K562 (cell line): ENCODE measurements at regions not wholly inside any gene's neighbourhood (a gene's known extent, or its start where the extent isn't known, plus 50 kb on each side); places are given as distances from the start of the nearest gene placed in this dataset.

ENCODE experiments used
- ATAC-seq: fragments of 200-7000 bp; cut with Tn5 transposase; 3 replicates; pipeline ENCODE4 v1.9.1; 2020; ENCODE audit warnings: moderate library complexity
- BruUV-seq: library from RNA; stranded (reverse); fragments of 400-500 nt; replicated peaks from 2 replicates; lab custom pipeline; 2021; lab: Mats Ljungman, UMichigan
- CTCF ChIA-PET: fragments of 300-600 bp; formaldehyde crosslinking; extraction: SDS; loops from one replicate; lab custom pipeline; 2021; ENCODE audit warnings: low intra/inter-chr PET ratio; lab: Yijun Ruan, JAX
- POLR2A ChIA-PET: fragments of 300-600, 350-650 bp; sonication (Branson Sonifier 250); formaldehyde crosslinking; extraction: SDS; loops from one replicate; lab custom pipeline; 2021; ENCODE audit warnings: antibody characterized with exemption, inconsistent platforms; lab: Yijun Ruan, JAX
- DNase-seq, 4 experiments: peaks; one replicate each; pipeline versions ENCODE4 v3.0.0 to v3.0.0-alpha.2; 2011 to 2018; ENCODE audit warnings: low spot score in 3 of 4, mixed read lengths in 3 of 4; ENCODE audit errors: extremely low read depth in 1 of 4
- FAIRE-seq: peaks from 2 replicates; lab custom pipeline; 2011; peaks lifted over from hg19 to GRCh38; lab: Jason Lieb, UNC
- H2AFZ ChIP-seq: 2 replicates; pipeline ENCODE4 v1.6.0; 2011; ENCODE audit warnings: low read depth, low read length, control low read depth, inconsistent platforms
- H3K27ac ChIP-seq: fragments of 200-600 bp; 3 replicates; pipeline ENCODE4 v1.8.0; 2011; ENCODE audit warnings: low read depth, mild to moderate bottlenecking, control low read depth, inconsistent platforms, low read length, moderate library complexity, mixed read lengths; ENCODE audit errors: extremely low read depth
- H3K27me3 ChIP-seq, 2 experiments: fragments of 300-600 bp in 1 of 2; 2 replicates in 1 of 2; 3 replicates in 1 of 2; pipeline versions ENCODE4 v1.6.0 to v1.8.0; 2011; ENCODE audit warnings: inconsistent platforms in 2 of 2, low read length in 2 of 2, mild to moderate bottlenecking in 1 of 2, mixed read lengths in 1 of 2, moderate library complexity in 1 of 2; ENCODE audit not compliant: control insufficient read depth in 2 of 2, insufficient read depth in 2 of 2
- H3K36me3 ChIP-seq: fragments of 300-600 bp; 3 replicates; pipeline ENCODE4 v1.8.0; 2011; ENCODE audit warnings: mild to moderate bottlenecking, low read length, inconsistent platforms; ENCODE audit not compliant: control insufficient read depth, insufficient read depth
- H3K4me1 ChIP-seq, 2 experiments: fragments of 200-600 bp in 1 of 2; replicated peaks in 1 of 2; 2 replicates in 1 of 2; 3 replicates in 1 of 2; pipeline versions ENCODE4 v1.5.1 to v1.8.0; 2011; ENCODE audit warnings: inconsistent platforms in 2 of 2, low read length in 2 of 2, mild to moderate bottlenecking in 1 of 2, mixed read lengths in 1 of 2, moderate library complexity in 1 of 2; ENCODE audit not compliant: control insufficient read depth in 2 of 2, insufficient read depth in 2 of 2
- H3K4me2 ChIP-seq: 2 replicates; pipeline ENCODE4 v1.6.1; 2011; ENCODE audit warnings: low read length, control low read depth, inconsistent platforms, mixed read lengths; ENCODE audit not compliant: insufficient read depth
- H3K4me3 ChIP-seq: fragments of 200-600 bp; sonication (generic), shearing (Covaris generic); 2 replicates; pipeline ENCODE4 v1.5.1; 2016; ENCODE audit warnings: control low read depth, inconsistent platforms
- H3K79me2 ChIP-seq: fragments of 200-600 bp; 3 replicates; pipeline ENCODE4 v1.8.0; 2011; ENCODE audit warnings: low read length, inconsistent platforms; ENCODE audit not compliant: control insufficient read depth, insufficient read depth
- H3K9ac ChIP-seq, 2 experiments: 2 replicates each; pipeline versions ENCODE4 v1.6.0 to v1.6.1; 2011; ENCODE audit warnings: low read depth in 2 of 2, low read length in 2 of 2, control low read depth in 1 of 2, inconsistent platforms in 1 of 2, mild to moderate bottlenecking in 1 of 2, mixed read lengths in 1 of 2; ENCODE audit not compliant: insufficient read depth in 1 of 2
- H3K9me1 ChIP-seq: one replicate; pipeline ENCODE4 v1.6.0; 2011; ENCODE audit warnings: inconsistent platforms, mild to moderate bottlenecking, low read length, moderate library complexity; ENCODE audit not compliant: control insufficient read depth, insufficient read depth
- H3K9me3 ChIP-seq: replicated peaks from 2 replicates; pipeline ENCODE4 v1.5.1; 2011; ENCODE audit warnings: low read depth, low read length, inconsistent platforms; ENCODE audit not compliant: control insufficient read depth, insufficient read depth
- H4K20me1 ChIP-seq: replicated peaks from 2 replicates; pipeline ENCODE4 v1.6.1; 2011; ENCODE audit warnings: low read length, inconsistent platforms, mixed read lengths; ENCODE audit not compliant: control insufficient read depth, insufficient read depth
- CBX3 ChIP-seq, 2 experiments: IDR thresholded peaks; 1 replicate in 1 of 2; 2 replicates in 1 of 2; pipeline ENCODE4 v1.6.1; 2012; ENCODE audit warnings: inconsistent platforms in 2 of 2, low read length in 2 of 2, borderline replicate concordance in 1 of 2, control low read depth in 1 of 2
- CCAR2 ChIP-seq: fragments of 200-400 bp; formaldehyde crosslinking; IDR thresholded peaks from 2 replicates; pipeline ENCODE4 v1.6.1; 2017; ENCODE audit warnings: mild to moderate bottlenecking, low read depth, low read length
- DDX20 ChIP-seq: fragments of 450-650 bp; IDR thresholded peaks from 2 replicates; pipeline ENCODE4 v1.6.1; 2016; ENCODE audit warnings: missing genetic modification characterization, low read depth, mild to moderate bottlenecking, missing compliant biosample characterization, moderate library complexity
- ETV5 ChIP-seq: sonication (generic); formaldehyde crosslinking; IDR thresholded peaks from 2 replicates; pipeline ENCODE4 v1.4.0; 2020; ENCODE audit warnings: low read depth, mild to moderate bottlenecking, missing genetic modification reagents
- FOS ChIP-seq: IDR thresholded peaks from 3 replicates; pipeline ENCODE4 v1.6.1; 2011; ENCODE audit not compliant: insufficient read length; ENCODE audit errors: extremely low read depth
- LCOR ChIP-seq: sonication (generic); formaldehyde crosslinking; IDR thresholded peaks from 2 replicates; pipeline ENCODE4 v1.8.0; 2022; ENCODE audit warnings: mild to moderate bottlenecking, missing genetic modification reagents
- MXI1 ChIP-seq: IDR thresholded peaks from 2 replicates; pipeline ENCODE4 v1.6.1; 2011; ENCODE audit warnings: low read depth, mild to moderate bottlenecking, improper control_type of control experiment, low read length
- MYNN ChIP-seq, 2 experiments: sonication (generic); formaldehyde crosslinking in 1 of 2; IDR thresholded peaks; 2 replicates each; pipeline versions ENCODE4 v1.5.0 to v1.6.1; 2016 to 2020; ENCODE audit warnings: antibody characterized with exemption in 1 of 2, missing genetic modification reagents in 1 of 2
- RHOXF2B ChIP-seq: fragments of 250-450 bp; sonication (Bioruptor Pico); conservative IDR thresholded peaks from 2 replicates; pipeline ENCODE4 v1.5.1; 2021
- TEAD1 ChIP-seq, 2 experiments: fragments of 450-650 bp in 1 of 2; sonication (generic) in 1 of 2; formaldehyde crosslinking; IDR thresholded peaks; 2 replicates each; pipeline versions ENCODE4 v1.4.0 to v1.8.0; 2020 to 2022; ENCODE audit warnings: mild to moderate bottlenecking in 2 of 2, missing genetic modification reagents in 1 of 2
- ZNF134 ChIP-seq: fragments of 250-450 bp; sonication (Bioruptor Pico); conservative IDR thresholded peaks from 2 replicates; pipeline ENCODE4 v1.4.0; 2020
- ZNF140 ChIP-seq: fragments of 250-450 bp; sonication (Bioruptor Pico); IDR thresholded peaks from 2 replicates; pipeline ENCODE4 v1.8.0; 2021; ENCODE audit warnings: moderate library complexity, mild to moderate bottlenecking, inconsistent platforms
- ZNF263 ChIP-seq: sonication (generic); formaldehyde crosslinking; IDR thresholded peaks from 2 replicates; pipeline ENCODE4 v1.8.0; 2022; ENCODE audit warnings: mild to moderate bottlenecking, missing genetic modification reagents, borderline replicate concordance
- WGBS: fragments of 100-300 bp; shearing (Covaris generic); methylation state at CpG from one replicate; pipeline ENCODE4 v1.1.6; 2016; ENCODE audit warnings: low coverage, mixed read lengths; ENCODE audit not compliant: insufficient coverage; ENCODE audit errors: missing lambda C conversion rate; 5-methylcytosine and 5-hydroxymethylcytosine counted together
- in situ Hi-C: fragments of 300-500 bp; cut with MboI; formaldehyde crosslinking; loops from 4 replicates; pipeline ENCODE4 v1.15.0; 2018; ENCODE audit warnings: inconsistent platforms, mixed read lengths
- intact Hi-C: fragments of 100-400 bp; cut with micrococcal nuclease; formaldehyde crosslinking; loops from 2 replicates; pipeline ENCODE4 v1.14.2; 2022
- TF ChIP-seq, protein P1 (sequence below): fragments of 250-450 bp; sonication (Bioruptor Pico); IDR thresholded peaks from 2 replicates; pipeline ENCODE4 v1.4.0; 2020; ENCODE audit warnings: mild to moderate bottlenecking, moderate library complexity
- TF ChIP-seq, protein P2 (sequence below), 2 experiments: fragments of 450-650 bp; IDR thresholded peaks; 2 replicates each; pipeline ENCODE4 v1.6.1; 2016

DNA sequence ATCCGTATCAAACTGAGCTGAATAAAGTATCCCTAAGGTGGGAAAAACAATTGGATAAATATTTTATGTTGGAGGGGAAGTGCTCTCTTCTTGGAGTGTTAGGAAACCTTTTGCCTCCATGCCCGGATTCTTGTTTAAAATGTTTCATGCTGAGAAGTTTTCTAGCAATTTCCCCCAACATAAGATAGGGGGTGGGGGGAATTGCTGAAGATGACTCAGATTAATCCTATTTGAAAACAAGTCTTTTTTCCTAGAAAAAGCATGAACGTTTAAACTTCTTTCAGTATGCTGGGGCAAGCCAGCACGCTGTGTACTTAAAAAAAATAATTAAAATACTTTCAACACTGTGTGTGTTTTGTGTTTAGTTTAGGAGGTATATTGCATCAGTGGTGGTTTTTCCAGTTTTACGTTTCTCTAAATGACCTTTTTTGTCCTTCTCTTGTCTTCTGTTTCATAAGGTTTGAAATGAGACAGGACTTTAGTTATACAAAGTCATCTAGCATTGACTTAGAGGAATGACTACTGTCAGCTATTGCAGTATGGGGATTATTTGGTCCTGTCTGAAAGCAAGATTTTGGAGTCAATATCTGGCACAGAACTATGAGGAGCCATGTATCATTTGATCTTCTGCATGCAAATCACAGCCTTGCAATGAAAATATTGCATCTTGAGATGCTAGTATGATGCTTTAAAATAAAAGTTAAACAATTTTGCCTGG is 295.9 kb downstream of the GATA3 start (continued):
- TF ChIP-seq, protein P1, sequence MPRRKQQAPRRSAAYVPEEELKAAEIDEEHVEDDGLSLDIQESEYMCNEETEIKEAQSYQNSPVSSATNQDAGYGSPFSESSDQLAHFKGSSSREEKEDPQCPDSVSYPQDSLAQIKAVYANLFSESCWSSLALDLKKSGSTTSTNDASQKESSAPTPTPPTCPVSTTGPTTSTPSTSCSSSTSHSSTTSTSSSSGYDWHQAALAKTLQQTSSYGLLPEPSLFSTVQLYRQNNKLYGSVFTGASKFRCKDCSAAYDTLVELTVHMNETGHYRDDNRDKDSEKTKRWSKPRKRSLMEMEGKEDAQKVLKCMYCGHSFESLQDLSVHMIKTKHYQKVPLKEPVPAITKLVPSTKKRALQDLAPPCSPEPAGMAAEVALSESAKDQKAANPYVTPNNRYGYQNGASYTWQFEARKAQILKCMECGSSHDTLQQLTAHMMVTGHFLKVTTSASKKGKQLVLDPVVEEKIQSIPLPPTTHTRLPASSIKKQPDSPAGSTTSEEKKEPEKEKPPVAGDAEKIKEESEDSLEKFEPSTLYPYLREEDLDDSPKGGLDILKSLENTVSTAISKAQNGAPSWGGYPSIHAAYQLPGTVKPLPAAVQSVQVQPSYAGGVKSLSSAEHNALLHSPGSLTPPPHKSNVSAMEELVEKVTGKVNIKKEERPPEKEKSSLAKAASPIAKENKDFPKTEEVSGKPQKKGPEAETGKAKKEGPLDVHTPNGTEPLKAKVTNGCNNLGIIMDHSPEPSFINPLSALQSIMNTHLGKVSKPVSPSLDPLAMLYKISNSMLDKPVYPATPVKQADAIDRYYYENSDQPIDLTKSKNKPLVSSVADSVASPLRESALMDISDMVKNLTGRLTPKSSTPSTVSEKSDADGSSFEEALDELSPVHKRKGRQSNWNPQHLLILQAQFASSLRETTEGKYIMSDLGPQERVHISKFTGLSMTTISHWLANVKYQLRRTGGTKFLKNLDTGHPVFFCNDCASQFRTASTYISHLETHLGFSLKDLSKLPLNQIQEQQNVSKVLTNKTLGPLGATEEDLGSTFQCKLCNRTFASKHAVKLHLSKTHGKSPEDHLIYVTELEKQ: no peak
- TF ChIP-seq MYNN (IDR thresholded peaks at IDR 0.05) (no peak), MYNN (CRISPR knock-in tag; IDR thresholded peaks at IDR 0.05) (no peak), CCAR2 (no peak)
- TF ChIP-seq, all 486 proteins: peak for 0

DNA sequence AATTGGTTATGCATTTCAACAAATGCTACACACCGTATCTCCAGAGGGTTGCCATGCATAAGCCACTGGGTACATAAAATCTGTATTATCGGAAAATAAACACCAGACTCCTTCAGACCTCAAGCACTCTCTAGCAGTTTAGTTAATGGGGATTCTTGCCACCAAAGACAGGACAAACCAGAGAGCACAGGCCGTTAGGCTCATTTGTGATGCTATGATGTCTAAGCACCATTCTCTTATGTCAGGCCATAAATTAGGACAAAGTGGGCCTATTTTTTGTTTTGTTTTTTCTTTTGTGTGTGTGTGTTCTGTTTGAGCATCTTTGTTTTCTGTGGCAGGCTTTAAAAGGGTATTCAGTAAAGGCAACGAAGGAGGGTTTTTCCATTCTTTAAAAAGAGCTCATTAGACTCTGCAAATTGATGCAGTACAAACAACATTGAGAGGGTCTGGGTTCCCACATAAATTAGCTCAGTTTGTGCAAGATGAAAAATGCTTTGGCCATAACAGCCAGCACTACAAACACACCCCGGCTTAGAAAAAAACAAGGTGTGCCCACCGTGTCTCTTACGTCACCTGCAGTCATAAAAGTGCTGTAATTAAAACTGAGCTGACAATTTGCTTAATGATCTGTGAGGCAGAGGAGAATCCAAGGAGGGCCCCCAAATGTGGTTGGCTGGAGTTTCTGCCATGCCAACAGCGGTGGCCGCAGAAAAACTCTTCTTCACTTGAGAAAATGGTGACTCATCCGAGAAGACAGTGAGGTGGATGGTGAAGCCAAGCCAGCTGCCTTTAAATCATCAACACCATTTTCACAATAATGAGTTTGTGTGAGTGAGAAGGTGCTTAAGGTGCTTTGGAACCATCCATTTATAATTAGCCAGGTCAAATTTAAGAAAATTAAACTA is 297.9 kb downstream of the GATA3 start:
- no peak for FAIRE-seq
- H3K4me3 ChIP-seq: no peak overlapping the region
- H3K36me3 ChIP-seq: no peaks in the 10 kb centered on the region
- no peak overlapping the region for H3K27ac ChIP-seq
- no TSS peak for BruUV-seq
- no peak for DNase-seq
- no peaks in the 10 kb centered on the region for H3K4me1 ChIP-seq
- intact Hi-C loops (no loop called here), in situ Hi-C loops (no loop called here)
- no peak overlapping the region for H3K9ac ChIP-seq
- no peaks in the 10 kb centered on the region for H3K9me3 ChIP-seq
- no peaks in the 10 kb centered on the region for H3K79me2 ChIP-seq
- no peak for ATAC-seq
- H4K20me1 ChIP-seq: no peaks in the 10 kb centered on the region
- POLR2A ChIA-PET: no interaction called here
- H3K27me3 ChIP-seq: peaks cover 0 to 4% of the 10 kb centered on the region in 2 experiments; a peak in 2 of 5 replicates
- WGBS: 2% methylated on average over 10 of the region's 10 CpGs
- CTCF ChIA-PET: no interaction called here
- no peak overlapping the region for H3K4me2 ChIP-seq
- no peaks in the 10 kb centered on the region for H3K9me1 ChIP-seq
- no peak overlapping the region for H2AFZ ChIP-seq
- TF ChIP-seq DDX20 (tag): no peak
- no peak for TF ChIP-seq TEAD1 (CRISPR knock-in tag; IDR thresholded peaks at IDR 0.05)
- no peak for TF ChIP-seq MXI1
- no peak for TF ChIP-seq LCOR (CRISPR knock-in tag)
- TF ChIP-seq ETV5 (CRISPR knock-in tag): no peak
- TF ChIP-seq ZNF263: no peak
- no peak for TF ChIP-seq FOS
- no peak for TF ChIP-seq ZNF134
- TF ChIP-seq, protein P2, sequence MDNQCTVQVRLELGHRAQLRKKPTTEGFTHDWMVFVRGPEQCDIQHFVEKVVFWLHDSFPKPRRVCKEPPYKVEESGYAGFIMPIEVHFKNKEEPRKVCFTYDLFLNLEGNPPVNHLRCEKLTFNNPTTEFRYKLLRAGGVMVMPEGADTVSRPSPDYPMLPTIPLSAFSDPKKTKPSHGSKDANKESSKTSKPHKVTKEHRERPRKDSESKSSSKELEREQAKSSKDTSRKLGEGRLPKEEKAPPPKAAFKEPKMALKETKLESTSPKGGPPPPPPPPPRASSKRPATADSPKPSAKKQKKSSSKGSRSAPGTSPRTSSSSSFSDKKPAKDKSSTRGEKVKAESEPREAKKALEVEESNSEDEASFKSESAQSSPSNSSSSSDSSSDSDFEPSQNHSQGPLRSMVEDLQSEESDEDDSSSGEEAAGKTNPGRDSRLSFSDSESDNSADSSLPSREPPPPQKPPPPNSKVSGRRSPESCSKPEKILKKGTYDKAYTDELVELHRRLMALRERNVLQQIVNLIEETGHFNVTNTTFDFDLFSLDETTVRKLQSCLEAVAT (IDR thresholded peaks at IDR 0.05): no peak
- TF ChIP-seq CBX3 (IDR thresholded peaks at IDR 0.05; ENCODE audit: borderline replicate concordance in 1 of 2, low read length in 2 of 2): no peak
- no peak for TF ChIP-seq ZNF140 (CRISPR knock-in tag)
- TF ChIP-seq RHOXF2B (CRISPR knock-in tag): no peak
